Adrenal gland (tissue), 9 donors: ENCODE measurements at regions not wholly inside any gene's neighbourhood (a gene's known extent, or its start where the extent isn't known, plus 50 kb on each side); places are given as distances from the start of the nearest gene placed in this dataset.

Experiments used
- DNase-seq, 7 donors: peaks; one replicate each; pipeline ENCODE4 v3.0.0-alpha.2; 2019 to 2020
- H3K27ac ChIP-seq, 5 donors: fragments of 200-600 bp; sonication (generic) in 4 of 5; 1 replicate in 3 of 5; 2 replicates in 2 of 5; pipeline versions ENCODE4 v1.5.1 to v1.8.0; 2016 to 2020; ENCODE audit warnings: mild to moderate bottlenecking in 1 of 5
- H3K27me3 ChIP-seq: fragments of 200-600 bp; 2 replicates; pipeline ENCODE4 v1.8.0; 2021
- H3K36me3 ChIP-seq, 2 donors: fragments of 200-600 bp; replicated peaks in 1 of 2; 1 replicate in 1 of 2; 2 replicates in 1 of 2; pipeline versions ENCODE4 v1.5.1 to v1.8.0; 2018 to 2022
- H3K4me1 ChIP-seq, 2 donors: fragments of 200-600 bp; replicated peaks in 1 of 2; 1 replicate in 1 of 2; 2 replicates in 1 of 2; pipeline versions ENCODE4 v1.5.1 to v1.8.0; 2018 to 2021
- H3K4me3 ChIP-seq, 4 donors: fragments of 200-600 bp; sonication (generic) in 3 of 4; one replicate each; pipeline ENCODE4 v1.5.1; 2016 to 2018
- H3K9me3 ChIP-seq, 3 donors: fragments of 200-600 bp; sonication (generic) in 1 of 3; replicated peaks in 1 of 3; 1 replicate in 2 of 3; 2 replicates in 1 of 3; pipeline versions ENCODE4 v1.5.1 to v1.8.0; 2016 to 2021
- CTCF ChIP-seq, 6 experiments: fragments of 450-650 bp in 4 of 6; fragments of 200-600 bp in 2 of 6; sonication (generic) in 1 of 6; IDR thresholded peaks; 1 replicate in 5 of 6; 2 replicates in 1 of 6; pipeline versions ENCODE4 v1.5.1 to v1.8.0; 2016 to 2021; ENCODE audit warnings: antibody characterized with exemption in 6 of 6, mild to moderate bottlenecking in 2 of 6, moderate library complexity in 1 of 6
- POLR2A ChIP-seq, 2 donors: fragments of 450-650 bp; IDR thresholded peaks; one replicate each; pipeline ENCODE4 v1.6.1; 2017; ENCODE audit warnings: antibody characterized with exemption in 2 of 2, mild to moderate bottlenecking in 2 of 2, moderate library complexity in 1 of 2
- WGBS, 4 donors: extraction: QIAGEN DNeasy Blood & Tissue Kit in 2 of 4; methylation state at CpG; one replicate each; pipeline versions ENCODE4 v1.1.5 to v1.1.7; 2013 to 2017; 5-methylcytosine and 5-hydroxymethylcytosine counted together
- intact Hi-C, 2 donors: fragments of 100-400 bp; cut with DNase I; formaldehyde crosslinking; loops; one replicate each; pipeline versions ENCODE4 v1.14.1 to v1.15.0; 2022 to 2023
- donor health status: healthy with polysubstance abuse.
- donor health status: Bipolar disorder and iron deficiency.
- donor health status: DM: yes; HTN: yes; CAD: no.
- donor health status: DM: no; HTN: no; CAD: no.
- donor health status: DM: no; HTN: no; CAD: no.

- Histone ChIP-seq H3K4me1 (no peaks in the 10 kb centered on the region), H3K4me3 (no peak overlapping the region), H3K36me3 (no peaks in the 10 kb centered on the region), H3K27ac (no peak overlapping the region), H3K9me3 (no peaks in the 10 kb centered on the region), H3K27me3 (no peaks in the 10 kb centered on the region)
- WGBS, 4 donors = 69 to 82% (median 78%) methylated on average over 8 of the region's 8 CpGs
- TF ChIP-seq CTCF (IDR thresholded peaks at IDR 0.05) (no peak), POLR2A (IDR thresholded peaks at IDR 0.05) (no peak)
- intact Hi-C loops = loop anchor here in 1 of 2 donors (5.0 kb wide), 2 partner anchors 763 to 938 kb away; partner anchors contain the start of gene THBS1
- no peak for DNase-seq
These were observed 254.9 kb upstream of the RASGRP1 start for GRCh38 chr15:38819387-38819950.

- Histone ChIP-seq H3K27me3 (no peaks in the 10 kb centered on the region), H3K27ac (no peak overlapping the region), H3K4me3 (no peak overlapping the region), H3K4me1 (no peaks in the 10 kb centered on the region), H3K36me3 (no peaks in the 10 kb centered on the region), H3K9me3 (no peaks in the 10 kb centered on the region)
- 54 to 78% (median 71%) methylated on average over 3 of the region's 3 CpGs for WGBS, 4 donors
- no peak for DNase-seq
- TF ChIP-seq POLR2A (IDR thresholded peaks at IDR 0.05) = no peak
- TF ChIP-seq CTCF (IDR thresholded peaks at IDR 0.05) = no peak
- intact Hi-C loops = loop anchor here in 1 of 2 donors (5.0 kb wide), 1 partner anchor 169 kb away; no protein-coding TSS in a partner anchor
These were observed 258.6 kb upstream of the RASGRP1 start for GRCh38 chr15:38823263-38823662.

- WGBS, 4 donors = 72 to 84% (median 73%) methylated on average over 3 of the region's 3 CpGs
- Histone ChIP-seq H3K27me3 (no peaks in the 10 kb centered on the region), H3K27ac (no peak overlapping the region), H3K4me3 (no peak overlapping the region), H3K9me3 (no peaks in the 10 kb centered on the region), H3K36me3 (no peaks in the 10 kb centered on the region), H3K4me1 (no peaks in the 10 kb centered on the region)
- DNase-seq = no peak
- intact Hi-C loops = loop anchor here in 1 of 2 donors (5.0 kb wide), 2 partner anchors 47 to 168 kb away; no protein-coding TSS in a partner anchor
- TF ChIP-seq POLR2A (IDR thresholded peaks at IDR 0.05) = no peak
- TF ChIP-seq CTCF (IDR thresholded peaks at IDR 0.05) = no peak
These were observed 260.1 kb upstream of the RASGRP1 start for GRCh38 chr15:38824719-38825118.

GRCh38 chr15:38826880-38827279 is 262.3 kb upstream of the RASGRP1 start:
- Histone ChIP-seq H3K36me3 (no peaks in the 10 kb centered on the region), H3K27me3 (no peaks in the 10 kb centered on the region), H3K4me3 (no peak overlapping the region), H3K4me1 (no peaks in the 10 kb centered on the region), H3K27ac (no peak overlapping the region), H3K9me3 (no peaks in the 10 kb centered on the region)
- DNase-seq = no peak
- intact Hi-C loops = loop anchor here in 1 of 2 donors (5.0 kb wide), 1 partner anchor 50 kb away; no protein-coding TSS in a partner anchor
- 71 to 80% (median 73%) methylated on average over 2 of the region's 2 CpGs for WGBS, 4 donors
- no peak for TF ChIP-seq CTCF (IDR thresholded peaks at IDR 0.05)
- TF ChIP-seq POLR2A (IDR thresholded peaks at IDR 0.05) = no peak
